ENCODE measurements at regions not wholly inside any gene's neighbourhood (a gene's known extent, or its start where the extent isn't known, plus 50 kb on each side); places are given as distances from the start of the nearest gene placed in this dataset.

DNA sequence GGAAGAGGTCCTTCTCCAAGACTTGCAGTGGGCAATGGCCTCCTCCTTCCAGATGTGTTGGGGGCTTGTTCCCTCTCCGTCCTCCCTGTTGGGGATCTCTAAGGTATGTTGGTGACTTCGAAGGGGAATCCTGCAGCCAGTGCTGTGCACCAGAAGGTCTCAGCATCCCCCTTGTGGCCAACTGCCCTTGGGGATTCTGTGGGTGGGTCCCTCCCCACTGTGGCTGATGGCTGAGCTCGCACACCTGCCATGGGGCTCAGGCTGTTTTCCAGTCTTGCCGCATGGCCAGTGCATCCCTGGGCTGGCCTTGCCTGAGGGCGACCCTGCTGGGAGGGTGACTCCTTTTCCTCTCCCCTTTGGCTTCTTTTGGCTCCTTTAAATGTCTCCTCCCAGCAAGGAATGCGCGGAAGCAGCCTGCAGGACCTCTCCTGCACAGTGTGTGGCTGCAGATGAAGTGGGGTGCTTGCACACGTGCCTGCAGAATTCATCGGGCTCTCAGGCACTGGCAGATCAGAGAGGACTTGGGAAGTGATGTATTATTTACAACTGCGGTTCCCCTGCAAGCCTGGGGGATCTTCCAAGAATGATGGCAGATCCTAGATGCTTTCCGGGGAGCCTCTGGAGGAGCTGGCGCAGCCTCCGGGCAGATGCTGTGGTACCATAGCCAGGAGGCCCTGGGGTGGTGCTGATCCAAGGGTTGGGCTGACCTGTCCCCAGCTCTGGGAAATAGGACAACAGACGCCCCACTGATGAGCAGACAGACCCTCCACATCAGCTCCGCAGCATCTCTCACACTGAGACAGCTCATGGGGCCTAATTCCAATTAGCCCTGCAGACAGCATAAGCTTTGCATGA is 410.0 kb downstream of the TCERG1L start:
- FAIRE-seq (no peak), DNase-seq (ENCODE audit: insufficient read length, low spot score) (no peak)
- TF ChIP-seq CTCF (IDR thresholded peaks at IDR 0.05; ENCODE audit: insufficient read depth, missing control alignments), result no peak

DNA sequence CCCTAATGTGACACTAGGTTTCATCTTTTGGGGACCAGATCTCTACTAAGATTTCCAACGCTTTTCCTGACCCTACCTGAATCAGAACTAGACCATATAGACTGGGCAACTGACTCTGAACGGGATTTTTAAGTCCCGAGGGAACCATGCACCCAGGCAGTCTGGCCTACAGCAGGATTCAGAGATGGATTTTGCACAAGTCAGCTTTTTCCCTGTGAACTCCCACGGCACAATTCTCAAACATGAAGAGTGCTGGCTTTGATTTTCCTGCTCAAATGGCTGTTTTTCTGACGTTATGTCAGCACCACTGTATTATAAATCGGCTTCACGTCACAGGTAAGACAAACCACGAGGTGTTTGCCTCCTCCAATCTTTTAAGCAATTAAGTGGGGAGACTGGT is 409.1 kb downstream of the TCERG1L start:
- DNase-seq (ENCODE audit: insufficient read length, low spot score) (no peak), FAIRE-seq (no peak)
- TF ChIP-seq CTCF (IDR thresholded peaks at IDR 0.05; ENCODE audit: insufficient read depth, missing control alignments), result no peak

- FAIRE-seq, result no peak
- DNase-seq (ENCODE audit: insufficient read length, low spot score), result no peak
- no peak for TF ChIP-seq CTCF (IDR thresholded peaks at IDR 0.05; ENCODE audit: insufficient read depth, missing control alignments)
These were observed 408.6 kb downstream of the TCERG1L start for GRCh38 chr10:130902929-130903328.

GRCh38 chr10:130904676-130905075 is 406.8 kb downstream of the TCERG1L start:
- TF ChIP-seq CTCF (IDR thresholded peaks at IDR 0.05; ENCODE audit: insufficient read depth, missing control alignments), result no peak
- FAIRE-seq, result no peak
- no peak for DNase-seq (ENCODE audit: insufficient read length, low spot score)

GRCh38 chr10:130905386-130905785 is 406.1 kb downstream of the TCERG1L start:
- FAIRE-seq (no peak), DNase-seq (ENCODE audit: insufficient read length, low spot score) (no peak)
- TF ChIP-seq CTCF (IDR thresholded peaks at IDR 0.05; ENCODE audit: insufficient read depth, missing control alignments), result no peak

DNA sequence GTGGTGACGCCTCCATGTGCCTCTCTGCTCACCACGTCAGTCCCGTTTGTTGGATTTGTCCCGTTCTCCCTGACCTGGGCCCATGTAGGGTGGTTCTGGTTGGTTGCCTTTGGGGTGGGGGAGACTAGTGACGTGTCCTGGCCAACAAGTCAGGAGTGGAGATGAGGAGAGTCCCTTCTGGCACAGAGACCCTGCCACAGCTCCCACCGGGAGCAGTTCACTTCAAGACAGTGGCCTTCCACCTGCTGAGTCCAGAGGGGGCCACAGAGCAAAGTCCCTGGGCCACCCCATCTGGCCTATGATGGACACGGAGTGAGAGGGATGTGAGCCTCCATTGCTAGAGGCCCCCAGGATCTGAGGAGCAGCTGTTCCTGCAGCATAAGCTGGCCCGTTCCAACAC is 405.6 kb downstream of the TCERG1L start:
- FAIRE-seq (no peak), DNase-seq (ENCODE audit: insufficient read length, low spot score) (no peak)
- no peak for TF ChIP-seq CTCF (IDR thresholded peaks at IDR 0.05; ENCODE audit: insufficient read depth, missing control alignments)

GRCh38 chr10:130910848-130911247 is 400.7 kb downstream of the TCERG1L start:
- no peak for FAIRE-seq
- no peak for TF ChIP-seq CTCF (IDR thresholded peaks at IDR 0.05; ENCODE audit: insufficient read depth, missing control alignments)

More at GRCh38 chr10:130910848-130911247, 400.7 kb downstream of the TCERG1L start:
- DNase-seq (ENCODE audit: insufficient read length, low spot score), result no peak

Measured in D721Med (cell line).